Smooth muscle cell (in vitro differentiated cells): ENCODE measurements at regions not wholly inside any gene's neighbourhood (a gene's known extent, or its start where the extent isn't known, plus 50 kb on each side); places are given as distances from the start of the nearest gene placed in this dataset.
A peak's percentile ranks its signal among the peaks of the same experiment; 100 is the strongest.
"Not testable (repeated sequence)": the region's sequence is repeated elsewhere in the genome, so short reads cannot be mapped to it uniquely, and the experiment has no call there.

Experiments used
- DNase-seq: peaks from one replicate; lab custom pipeline; 2025; ENCODE audit not compliant: unreplicated experiment; lab: John Stamatoyannopoulos, UW
- H2AFZ ChIP-seq: fragments of 200-600 bp; sonication (generic); 2 replicates; pipeline ENCODE4 v1.6.0; 2016; ENCODE audit warnings: antibody characterized with exemption, low read depth, mild to moderate bottlenecking
- H3F3A ChIP-seq: fragments of 200-600 bp; sonication (generic); 2 replicates; pipeline ENCODE4 v1.6.0; 2017; ENCODE audit warnings: antibody characterized with exemption, low read depth
- H3K27ac ChIP-seq: fragments of 200-600 bp; sonication (generic); 2 replicates; pipeline ENCODE4 v1.5.1; 2016; ENCODE audit warnings: low read depth, mild to moderate bottlenecking
- H3K27me3 ChIP-seq: fragments of 200-600 bp; sonication (generic); 2 replicates; pipeline ENCODE4 v1.6.1; 2016; ENCODE audit warnings: low read depth, mild to moderate bottlenecking
- H3K36me3 ChIP-seq: fragments of 200-600 bp; sonication (generic); 2 replicates; pipeline ENCODE4 v1.5.1; 2016; ENCODE audit warnings: low read depth
- H3K4me1 ChIP-seq: fragments of 200-600 bp; sonication (generic); 2 replicates; pipeline ENCODE4 v1.5.1; 2016; ENCODE audit warnings: low read depth
- H3K4me2 ChIP-seq: fragments of 200-600 bp; sonication (generic); 2 replicates; pipeline ENCODE4 v1.6.0; 2016; ENCODE audit warnings: mild to moderate bottlenecking
- H3K4me3 ChIP-seq: fragments of 200-600 bp; sonication (generic); 2 replicates; pipeline ENCODE4 v1.5.1; 2016; ENCODE audit warnings: mild to moderate bottlenecking
- H3K79me2 ChIP-seq: fragments of 200-600 bp; sonication (generic); 2 replicates; pipeline ENCODE4 v1.6.0; 2016; ENCODE audit warnings: low read depth, mild to moderate bottlenecking
- H3K9ac ChIP-seq: fragments of 200-600 bp; sonication (generic); 2 replicates; pipeline ENCODE4 v1.6.0; 2016; ENCODE audit warnings: low read depth
- H3K9me3 ChIP-seq: fragments of 200-600 bp; sonication (generic); replicated peaks from 2 replicates; pipeline ENCODE4 v1.5.1; 2016; ENCODE audit warnings: low read depth
- H4K20me1 ChIP-seq: fragments of 200-600 bp; sonication (generic); 2 replicates; pipeline ENCODE4 v1.6.0; 2016; ENCODE audit warnings: low read depth
- WGBS: methylation state at CpG from one replicate; pipeline ENCODE4 v1.1.7; 2016; ENCODE audit warnings: low lambda C conversion rate; 5-methylcytosine and 5-hydroxymethylcytosine counted together
- TF ChIP-seq, protein P1 (sequence below): fragments of 200-600 bp; sonication (generic); IDR thresholded peaks from 2 replicates; pipeline ENCODE4 v1.5.1; 2017; ENCODE audit warnings: borderline replicate concordance, mild to moderate bottlenecking, antibody characterized with exemption; ENCODE audit not compliant: insufficient read depth, poor library complexity, severe bottlenecking

DNA sequence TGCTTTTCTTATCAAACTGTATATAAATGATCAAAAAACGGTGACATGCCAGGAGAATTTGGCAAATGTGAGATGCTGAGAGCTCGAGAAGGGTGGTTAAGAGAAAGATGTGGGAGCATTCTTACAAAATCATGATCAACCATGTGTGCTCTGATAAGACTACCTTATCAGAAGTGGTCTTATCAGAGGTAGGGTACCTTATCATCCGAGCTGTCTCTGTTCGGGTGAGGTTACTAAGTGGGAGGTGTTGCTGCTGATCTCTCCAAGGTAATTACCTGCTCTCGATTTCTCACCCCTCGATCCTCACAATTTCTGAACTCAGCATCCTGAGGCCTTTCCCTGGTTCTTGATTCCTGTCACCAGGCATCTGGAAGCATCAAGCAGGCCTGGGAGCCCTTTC is 813.0 kb upstream of the ID2 start:
- H2AFZ ChIP-seq, result no peak overlapping the region
- no peaks in the 10 kb centered on the region for H3K9me3 ChIP-seq
- no peaks in the 10 kb centered on the region for H3K4me1 ChIP-seq
- H4K20me1 ChIP-seq, result no peaks in the 10 kb centered on the region
- H3K27me3 ChIP-seq, result peaks cover 9% of the 10 kb centered on the region
- H3K4me2 ChIP-seq, result no peak overlapping the region
- no peak overlapping the region for H3K9ac ChIP-seq
- TF ChIP-seq, protein P1, sequence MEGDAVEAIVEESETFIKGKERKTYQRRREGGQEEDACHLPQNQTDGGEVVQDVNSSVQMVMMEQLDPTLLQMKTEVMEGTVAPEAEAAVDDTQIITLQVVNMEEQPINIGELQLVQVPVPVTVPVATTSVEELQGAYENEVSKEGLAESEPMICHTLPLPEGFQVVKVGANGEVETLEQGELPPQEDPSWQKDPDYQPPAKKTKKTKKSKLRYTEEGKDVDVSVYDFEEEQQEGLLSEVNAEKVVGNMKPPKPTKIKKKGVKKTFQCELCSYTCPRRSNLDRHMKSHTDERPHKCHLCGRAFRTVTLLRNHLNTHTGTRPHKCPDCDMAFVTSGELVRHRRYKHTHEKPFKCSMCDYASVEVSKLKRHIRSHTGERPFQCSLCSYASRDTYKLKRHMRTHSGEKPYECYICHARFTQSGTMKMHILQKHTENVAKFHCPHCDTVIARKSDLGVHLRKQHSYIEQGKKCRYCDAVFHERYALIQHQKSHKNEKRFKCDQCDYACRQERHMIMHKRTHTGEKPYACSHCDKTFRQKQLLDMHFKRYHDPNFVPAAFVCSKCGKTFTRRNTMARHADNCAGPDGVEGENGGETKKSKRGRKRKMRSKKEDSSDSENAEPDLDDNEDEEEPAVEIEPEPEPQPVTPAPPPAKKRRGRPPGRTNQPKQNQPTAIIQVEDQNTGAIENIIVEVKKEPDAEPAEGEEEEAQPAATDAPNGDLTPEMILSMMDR, result no peak
- no peak for DNase-seq
- no peaks in the 10 kb centered on the region for H3K79me2 ChIP-seq
- 68% methylated on average over 6 of the region's 6 CpGs for WGBS
- no peaks in the 10 kb centered on the region for H3F3A ChIP-seq
- no peak overlapping the region for H3K27ac ChIP-seq
- H3K36me3 ChIP-seq, result no peaks in the 10 kb centered on the region
- no peak overlapping the region for H3K4me3 ChIP-seq

DNA sequence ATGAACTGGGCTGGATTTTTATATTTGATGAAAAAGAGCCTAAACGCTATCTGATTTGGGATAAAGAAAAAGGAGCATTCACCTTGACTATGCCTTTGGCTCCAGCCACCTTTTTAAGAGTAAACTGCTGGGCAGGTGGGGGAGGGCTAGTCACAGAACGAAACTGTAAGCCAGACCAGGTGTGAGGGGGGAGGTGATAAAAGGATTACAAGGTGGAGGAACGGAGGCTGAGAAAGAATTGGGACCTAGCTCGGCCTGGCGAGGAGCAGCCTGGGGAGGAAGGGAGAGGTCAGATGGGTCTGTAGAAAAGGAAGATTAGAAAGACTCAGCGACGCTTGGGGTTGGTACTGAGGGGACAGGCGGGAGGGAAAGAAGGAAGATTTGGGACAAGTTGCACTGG is 805.4 kb upstream of the ID2 start:
- 25% methylated on average over 8 of the region's 8 CpGs for whole genome bisulfite sequencing
- H3K36me3 ChIP-seq, H3F3A ChIP-seq: not testable (repeated sequence)

DNA sequence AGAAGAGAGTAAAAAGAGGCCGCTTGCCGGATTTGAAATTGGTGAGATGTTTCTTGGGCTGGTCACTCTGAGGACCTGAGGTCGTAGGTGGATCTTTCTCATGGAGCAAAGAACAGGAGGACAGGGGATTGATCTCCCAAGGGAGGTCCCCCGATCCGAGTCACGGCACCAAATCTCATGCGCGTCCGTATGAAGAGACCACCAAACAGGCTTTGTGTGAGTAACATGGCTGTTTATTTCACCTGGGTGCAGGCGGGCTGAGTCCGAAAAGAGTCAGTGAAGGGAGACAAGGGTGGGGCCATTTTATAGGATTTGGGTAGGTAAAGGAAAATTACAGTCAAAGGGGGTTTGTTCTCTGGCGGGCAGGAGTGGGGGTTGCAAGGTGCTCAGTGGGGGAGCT is 803.6 kb upstream of the ID2 start:
- not testable (repeated sequence) for H3K27ac ChIP-seq, H3K9ac ChIP-seq, H3K36me3 ChIP-seq, DNase-seq, H3K79me2 ChIP-seq, H4K20me1 ChIP-seq, H3K4me3 ChIP-seq, H3K4me2 ChIP-seq, H3K9me3 ChIP-seq, H3F3A ChIP-seq, H2AFZ ChIP-seq
- Histone ChIP-seq H3K27me3 (peaks cover 29% of the 10 kb centered on the region), H3K4me1 (peaks cover 11% of the 10 kb centered on the region)
- WGBS, result 42% methylated on average over 11 of the region's 12 CpGs

More for the DNA sequence above, 805.4 kb upstream of the ID2 start:
- Histone ChIP-seq H3K27me3 (peaks cover 38% of the 10 kb centered on the region), H3K4me1 (peaks cover 11% of the 10 kb centered on the region)
- not testable (repeated sequence) for H2AFZ ChIP-seq, H3K27ac ChIP-seq, H3K9me3 ChIP-seq, H3K4me2 ChIP-seq, H3K9ac ChIP-seq, H3K4me3 ChIP-seq, H3K79me2 ChIP-seq, DNase-seq, H4K20me1 ChIP-seq

DNA sequence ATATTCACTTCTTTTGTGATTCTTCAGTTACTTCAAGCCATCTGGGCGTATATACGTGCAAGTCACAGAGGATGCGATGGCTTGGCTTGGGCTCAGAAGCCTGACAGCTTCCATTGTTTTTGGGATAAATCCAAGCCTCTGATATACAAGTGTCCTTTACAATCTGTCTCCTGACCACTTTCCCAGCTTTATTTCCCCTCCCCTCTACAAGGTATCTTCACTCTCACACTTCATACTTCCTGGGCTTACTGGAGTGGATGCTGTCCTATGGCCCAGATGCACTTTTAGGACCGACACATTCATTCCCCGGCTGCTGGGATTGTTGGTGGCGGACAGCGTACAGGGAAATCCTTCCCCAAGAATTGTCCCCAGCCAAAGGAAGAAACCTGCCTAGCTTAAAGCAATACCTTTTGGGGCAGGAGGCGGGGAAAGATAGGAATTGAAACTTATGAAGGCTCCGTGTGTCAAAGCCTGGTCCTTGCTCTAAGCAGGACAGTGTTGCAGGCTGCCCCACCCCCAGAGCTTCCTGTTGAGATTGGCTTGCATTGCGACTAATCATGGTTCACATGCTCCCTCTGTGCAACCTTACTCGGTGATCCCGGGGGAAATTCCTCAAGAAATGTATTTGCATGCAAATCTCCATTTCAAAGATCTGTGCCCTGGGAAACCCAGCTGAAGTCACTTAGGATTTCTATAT is 802.9 kb upstream of the ID2 start:
- Histone ChIP-seq H3K9ac (no peak overlapping the region), H2AFZ (no peak overlapping the region), H4K20me1 (no peaks in the 10 kb centered on the region), H3K4me1 (peaks cover 11% of the 10 kb centered on the region), H3K4me3 (no peak overlapping the region), H3F3A (no peaks in the 10 kb centered on the region), H3K36me3 (no peaks in the 10 kb centered on the region), H3K27ac (no peak overlapping the region), H3K4me2 (peak overlapping the region; percentile 35), H3K27me3 (peaks cover 29% of the 10 kb centered on the region), H3K9me3 (no peaks in the 10 kb centered on the region), H3K79me2 (no peaks in the 10 kb centered on the region)
- 33% methylated on average over 12 of the region's 12 CpGs for WGBS
- no peak for DNase-seq
- TF ChIP-seq, protein P1, result no peak

DNA sequence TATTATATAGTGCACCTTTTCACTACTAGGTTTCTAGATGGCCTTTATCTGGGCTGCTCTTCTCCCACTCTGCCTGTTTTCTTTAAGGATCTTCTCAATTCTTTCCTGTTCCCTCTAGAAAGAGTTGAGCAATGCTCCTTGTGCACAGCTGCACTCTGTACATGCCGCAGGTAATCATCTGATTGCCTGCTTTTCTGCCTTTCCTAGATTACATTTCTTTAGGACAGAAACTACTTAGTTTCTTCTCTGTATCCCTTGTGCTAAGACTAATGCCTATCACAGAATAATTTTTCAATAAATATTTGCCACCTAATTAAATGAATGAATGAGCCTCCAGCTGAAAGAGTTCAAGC is 802.4 kb upstream of the ID2 start:
- H3F3A ChIP-seq, result no peaks in the 10 kb centered on the region
- H4K20me1 ChIP-seq, result no peaks in the 10 kb centered on the region
- H3K4me3 ChIP-seq, result no peak overlapping the region

More for the DNA sequence above, 802.4 kb upstream of the ID2 start:
- peaks cover 11% of the 10 kb centered on the region for H3K4me1 ChIP-seq
- H3K4me2 ChIP-seq, result peak overlapping the region; percentile 35
- H3K27me3 ChIP-seq, result peaks cover 29% of the 10 kb centered on the region
- H3K79me2 ChIP-seq, result no peaks in the 10 kb centered on the region
- TF ChIP-seq, protein P1, result no peak
- no peaks in the 10 kb centered on the region for H3K9me3 ChIP-seq
- no peak overlapping the region for H3K27ac ChIP-seq
- no peaks in the 10 kb centered on the region for H3K36me3 ChIP-seq
- WGBS, result 28% methylated on average over 1 of the region's 1 CpG
- no peak overlapping the region for H3K9ac ChIP-seq
- no peak overlapping the region for H2AFZ ChIP-seq
- no peak for DNase-seq
